ENCODE measurements at regions not wholly inside any gene's neighbourhood (a gene's known extent, or its start where the extent isn't known, plus 50 kb on each side); places are given as distances from the start of the nearest gene placed in this dataset.

GRCh38 chr7:110397927-110398660 lies 692.8 kb upstream of the LRRN3 start:
- H3K4me1 ChIP-seq: no peaks in the 10 kb centered on the region

GRCh38 chr7:110399421-110399820 lies 691.5 kb upstream of the LRRN3 start:
- intact Hi-C loops (cut with DNase I; ENCODE audit: low total_unique reads): no loop called here
- no peaks in the 10 kb centered on the region for H3K27me3 ChIP-seq
- no peaks in the 10 kb centered on the region for H3K9me3 ChIP-seq
- no peaks in the 10 kb centered on the region for H3K4me1 ChIP-seq
- TF ChIP-seq CTCF (IDR thresholded peaks at IDR 0.05): no peak
- H3K36me3 ChIP-seq: no peaks in the 10 kb centered on the region
- no peak for DNase-seq
- H3K4me3 ChIP-seq: no peak overlapping the region
- H3K27ac ChIP-seq: no peak overlapping the region

More at GRCh38 chr7:110397927-110398660, 692.8 kb upstream of the LRRN3 start:
- no peak overlapping the region for H3K27ac ChIP-seq
- no peak for DNase-seq
- intact Hi-C loops (cut with DNase I; ENCODE audit: low total_unique reads): no loop called here
- H3K9me3 ChIP-seq: no peaks in the 10 kb centered on the region
- TF ChIP-seq CTCF (IDR thresholded peaks at IDR 0.05): no peak
- no peaks in the 10 kb centered on the region for H3K36me3 ChIP-seq
- H3K27me3 ChIP-seq: no peaks in the 10 kb centered on the region
- H3K4me3 ChIP-seq: no peak overlapping the region

- no peak for DNase-seq
- Histone ChIP-seq H3K27ac (no peak overlapping the region), H3K4me3 (no peak overlapping the region), H3K36me3 (no peaks in the 10 kb centered on the region), H3K4me1 (no peaks in the 10 kb centered on the region), H3K27me3 (no peaks in the 10 kb centered on the region), H3K9me3 (no peaks in the 10 kb centered on the region)
- intact Hi-C loops (cut with DNase I; ENCODE audit: low total_unique reads): no loop called here
- TF ChIP-seq CTCF (IDR thresholded peaks at IDR 0.05): no peak
Observed at GRCh38 chr7:110400411-110400810, 690.5 kb upstream of the LRRN3 start.

GRCh38 chr7:110407242-110407641 lies 683.7 kb upstream of the LRRN3 start:
- intact Hi-C loops (cut with DNase I; ENCODE audit: low total_unique reads): no loop called here
- no peaks in the 10 kb centered on the region for H3K27me3 ChIP-seq
- no peak for DNase-seq
- TF ChIP-seq CTCF (IDR thresholded peaks at IDR 0.05): no peak
- no peaks in the 10 kb centered on the region for H3K36me3 ChIP-seq
- H3K27ac ChIP-seq: no peak overlapping the region
- H3K4me1 ChIP-seq: no peaks in the 10 kb centered on the region
- H3K9me3 ChIP-seq: no peaks in the 10 kb centered on the region
- no peak overlapping the region for H3K4me3 ChIP-seq

GRCh38 chr7:110407706-110408105 lies 683.2 kb upstream of the LRRN3 start:
- intact Hi-C loops (cut with DNase I; ENCODE audit: low total_unique reads): no loop called here
- Histone ChIP-seq H3K4me3 (no peak overlapping the region), H3K4me1 (no peaks in the 10 kb centered on the region), H3K9me3 (no peaks in the 10 kb centered on the region), H3K27me3 (no peaks in the 10 kb centered on the region), H3K36me3 (no peaks in the 10 kb centered on the region), H3K27ac (no peak overlapping the region)
- no peak for TF ChIP-seq CTCF (IDR thresholded peaks at IDR 0.05)
- DNase-seq: no peak

GRCh38 chr7:110412614-110413013 lies 678.3 kb upstream of the LRRN3 start:
- no peaks in the 10 kb centered on the region for H3K4me1 ChIP-seq
- H3K4me3 ChIP-seq: no peak overlapping the region
- no peak for DNase-seq
- intact Hi-C loops (cut with DNase I; ENCODE audit: low total_unique reads): no loop called here
- no peaks in the 10 kb centered on the region for H3K9me3 ChIP-seq
- H3K27ac ChIP-seq: no peak overlapping the region
- H3K36me3 ChIP-seq: no peaks in the 10 kb centered on the region
- no peak for TF ChIP-seq CTCF (IDR thresholded peaks at IDR 0.05)
- no peaks in the 10 kb centered on the region for H3K27me3 ChIP-seq

Data from tibial artery (tissue), 4 donors.